Activated B cell treated with CpG ODN at 0.5 μM for 24 hours (primary cell): ENCODE measurements at regions not wholly inside any gene's neighbourhood (a gene's known extent, or its start where the extent isn't known, plus 50 kb on each side); places are given as distances from the start of the nearest gene placed in this dataset.

Experiments used
- ATAC-seq: fragments of 200-7000 bp; cut with Tn5 transposase; one replicate; pipeline ENCODE4 v1.10.0; 2021; ENCODE audit warnings: low read depth, mild to moderate bottlenecking, moderate library complexity
- CTCF ChIA-PET: fragments of 350-600 bp; sonication (Branson Sonifier 250); formaldehyde crosslinking; loops from one replicate; lab custom pipeline; 2021; ENCODE audit warnings: antibody characterized with exemption; lab: Charles Lee
- POLR2A ChIA-PET: fragments of 350-600 bp; sonication (Branson Sonifier 250); formaldehyde crosslinking; loops from one replicate; lab custom pipeline; 2021; ENCODE audit warnings: antibody characterized with exemption; lab: Charles Lee
- DNase-seq: peaks from one replicate; pipeline ENCODE4 v3.0.0; 2022
- H3K27ac Mint-ChIP-seq: one replicate; pipeline ENCODE4 v1.8.0; 2020; ENCODE audit warnings: mixed read lengths
- H3K27me3 Mint-ChIP-seq: one replicate; pipeline ENCODE4 v1.8.0; 2021; ENCODE audit warnings: mixed read lengths
- H3K36me3 Mint-ChIP-seq: one replicate; pipeline ENCODE4 v1.8.0; 2021; ENCODE audit warnings: low read depth, mixed read lengths
- H3K4me1 Mint-ChIP-seq: one replicate; pipeline ENCODE4 v1.8.0; 2021; ENCODE audit warnings: mixed read lengths
- H3K4me3 Mint-ChIP-seq: one replicate; pipeline ENCODE4 v1.8.0; 2020; ENCODE audit warnings: mild to moderate bottlenecking, mixed read lengths
- H3K9me3 Mint-ChIP-seq: one replicate; pipeline ENCODE4 v1.8.0; 2020; ENCODE audit warnings: mixed read lengths
- intact Hi-C: fragments of 100-400 bp; cut with micrococcal nuclease; formaldehyde crosslinking; loops from one replicate; pipeline ENCODE4 v1.15.1; 2024
- TF ChIP-seq, protein P1 (sequence below): fragments of 200-600 bp; IDR thresholded peaks from one replicate; pipeline ENCODE4 v1.8.0; 2022; ENCODE audit warnings: antibody characterized with exemption, mild to moderate bottlenecking

DNA sequence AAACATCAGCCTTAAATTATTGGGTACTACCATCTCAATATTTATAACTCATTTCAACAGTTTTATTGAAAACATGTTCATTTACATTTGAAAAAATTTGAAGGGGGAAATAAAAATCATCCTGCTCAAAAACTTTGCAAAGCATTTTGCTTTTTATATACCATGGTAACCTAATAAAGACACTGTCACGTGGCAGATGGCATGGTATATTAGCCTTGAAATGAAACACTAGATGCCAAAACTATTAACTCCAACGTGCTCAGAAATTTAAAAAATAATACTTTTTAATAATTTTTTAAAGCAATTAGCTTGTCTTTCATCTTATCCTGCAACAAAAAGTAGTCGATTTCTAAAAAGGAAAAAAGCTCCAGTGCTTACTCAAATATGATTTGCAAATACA, 88.6 kb upstream of the NFIB start:
- Mint-ChIP-seq H3K27me3 (peaks cover 3% of the 10 kb centered on the region), H3K9me3 (no peaks in the 10 kb centered on the region), H3K36me3 (no peaks in the 10 kb centered on the region), H3K27ac (no peak overlapping the region), H3K4me3 (no peak overlapping the region), H3K4me1 (no peaks in the 10 kb centered on the region)
- ATAC-seq (no peak), DNase-seq (no peak)
- intact Hi-C loops, result no loop called here
- ChIA-PET POLR2A (no interaction called here), CTCF (interaction anchor here (2.2 kb wide), 1 partner anchor 12 kb away, joined by 5 read pairs; no protein-coding TSS in a partner anchor)
- TF ChIP-seq, protein P1, sequence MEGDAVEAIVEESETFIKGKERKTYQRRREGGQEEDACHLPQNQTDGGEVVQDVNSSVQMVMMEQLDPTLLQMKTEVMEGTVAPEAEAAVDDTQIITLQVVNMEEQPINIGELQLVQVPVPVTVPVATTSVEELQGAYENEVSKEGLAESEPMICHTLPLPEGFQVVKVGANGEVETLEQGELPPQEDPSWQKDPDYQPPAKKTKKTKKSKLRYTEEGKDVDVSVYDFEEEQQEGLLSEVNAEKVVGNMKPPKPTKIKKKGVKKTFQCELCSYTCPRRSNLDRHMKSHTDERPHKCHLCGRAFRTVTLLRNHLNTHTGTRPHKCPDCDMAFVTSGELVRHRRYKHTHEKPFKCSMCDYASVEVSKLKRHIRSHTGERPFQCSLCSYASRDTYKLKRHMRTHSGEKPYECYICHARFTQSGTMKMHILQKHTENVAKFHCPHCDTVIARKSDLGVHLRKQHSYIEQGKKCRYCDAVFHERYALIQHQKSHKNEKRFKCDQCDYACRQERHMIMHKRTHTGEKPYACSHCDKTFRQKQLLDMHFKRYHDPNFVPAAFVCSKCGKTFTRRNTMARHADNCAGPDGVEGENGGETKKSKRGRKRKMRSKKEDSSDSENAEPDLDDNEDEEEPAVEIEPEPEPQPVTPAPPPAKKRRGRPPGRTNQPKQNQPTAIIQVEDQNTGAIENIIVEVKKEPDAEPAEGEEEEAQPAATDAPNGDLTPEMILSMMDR, result no peak

DNA sequence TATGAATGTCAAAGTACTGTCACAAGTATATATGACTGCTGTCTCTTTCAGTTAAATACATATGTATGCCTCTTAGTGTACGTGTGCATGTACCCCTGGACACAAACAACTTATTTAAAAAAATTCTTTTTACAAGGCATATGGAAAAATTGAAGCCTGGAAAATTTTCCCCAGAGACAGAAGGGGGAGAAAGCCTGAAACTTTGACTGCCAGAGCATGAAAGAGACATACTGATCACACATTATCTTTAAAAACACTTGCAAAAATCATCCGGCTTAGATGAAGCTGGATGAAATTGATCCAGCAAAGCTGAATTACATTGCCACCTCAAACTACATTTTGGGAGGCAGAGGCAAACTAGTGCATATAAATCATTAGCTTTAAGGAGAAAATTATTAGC, 88.0 kb upstream of the NFIB start:
- no peak overlapping the region for H3K27ac Mint-ChIP-seq
- DNase-seq, result no peak
- H3K9me3 Mint-ChIP-seq, result no peaks in the 10 kb centered on the region
- peaks cover 3% of the 10 kb centered on the region for H3K27me3 Mint-ChIP-seq
- TF ChIP-seq, protein P1, result no peak
- no peak overlapping the region for H3K4me3 Mint-ChIP-seq
- intact Hi-C loops, result no loop called here
- CTCF ChIA-PET, result no interaction called here
- H3K4me1 Mint-ChIP-seq, result no peaks in the 10 kb centered on the region
- no peak for ATAC-seq
- no peaks in the 10 kb centered on the region for H3K36me3 Mint-ChIP-seq
- POLR2A ChIA-PET, result no interaction called here

DNA sequence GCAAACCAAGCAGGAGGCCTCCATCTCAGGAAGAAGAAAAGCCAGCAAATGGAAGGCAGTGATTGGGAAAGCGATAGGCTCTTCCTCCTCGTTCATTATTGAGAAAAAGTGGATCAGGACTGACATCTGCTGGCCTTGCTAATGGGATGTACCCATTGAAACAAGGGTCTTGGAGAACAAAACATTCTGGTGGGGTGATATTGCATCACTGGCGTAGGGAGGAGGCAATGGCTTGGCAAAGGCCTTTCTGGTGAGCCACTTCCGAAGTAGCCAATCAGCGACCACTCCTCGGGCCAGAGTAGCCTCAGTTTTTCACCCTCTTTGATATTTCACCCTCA, 86.7 kb upstream of the NFIB start:
- intact Hi-C loops, result no loop called here
- ChIA-PET POLR2A (no interaction called here), CTCF (no interaction called here)
- Mint-ChIP-seq H3K9me3 (no peaks in the 10 kb centered on the region), H3K27ac (no peak overlapping the region), H3K4me3 (no peak overlapping the region), H3K27me3 (peaks cover 3% of the 10 kb centered on the region), H3K4me1 (no peaks in the 10 kb centered on the region), H3K36me3 (no peaks in the 10 kb centered on the region)
- TF ChIP-seq, protein P1, result no peak
- ATAC-seq (no peak), DNase-seq (no peak)

DNA sequence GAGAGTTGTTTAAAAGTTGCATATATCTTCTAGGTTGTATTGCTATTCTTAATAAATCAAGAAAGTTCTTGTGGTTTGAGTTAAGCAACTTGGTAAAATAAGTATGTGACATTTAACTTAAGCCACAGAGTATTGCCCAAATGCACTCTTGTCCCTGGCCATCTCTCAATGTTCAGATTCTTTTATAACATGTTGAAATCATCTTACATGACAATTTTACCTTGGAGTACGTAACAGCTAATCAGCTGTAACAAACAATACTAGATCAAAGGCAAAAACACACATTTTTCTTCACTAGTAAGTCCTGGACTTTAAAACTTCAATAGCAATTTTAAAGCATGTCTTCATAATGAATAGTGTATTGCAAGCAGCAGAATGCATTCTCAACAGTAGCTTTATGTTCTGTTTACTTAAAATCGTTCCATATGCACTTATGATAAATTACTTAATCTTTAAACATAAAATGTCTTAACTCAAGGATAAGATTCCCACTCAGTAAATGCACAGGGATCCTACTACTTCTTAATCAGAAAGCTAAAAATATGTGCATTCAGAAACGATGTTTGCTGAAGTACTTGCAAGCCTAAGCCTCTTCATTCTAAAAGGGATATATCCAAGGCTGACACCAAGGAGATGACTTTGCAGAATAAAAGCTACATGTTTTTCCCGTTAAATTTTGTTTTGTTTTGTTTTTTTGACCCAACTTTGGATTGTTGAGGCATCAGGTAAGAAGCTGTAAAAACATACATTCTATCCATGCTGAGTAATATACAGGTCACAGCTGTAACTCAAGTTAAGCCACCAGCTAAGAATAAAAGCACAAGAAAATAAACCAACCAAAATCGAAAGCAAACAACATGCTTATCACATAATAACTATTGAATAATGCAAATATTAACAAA, 86.1 kb upstream of the NFIB start:
- DNase-seq, result no peak
- H3K4me3 Mint-ChIP-seq, result no peak overlapping the region
- no peak for ATAC-seq
- no peaks in the 10 kb centered on the region for H3K36me3 Mint-ChIP-seq
- TF ChIP-seq, protein P1, result no peak
- intact Hi-C loops, result no loop called here
- POLR2A ChIA-PET, result no interaction called here
- H3K4me1 Mint-ChIP-seq, result no peaks in the 10 kb centered on the region
- no peaks in the 10 kb centered on the region for H3K9me3 Mint-ChIP-seq
- CTCF ChIA-PET, result no interaction called here
- H3K27ac Mint-ChIP-seq, result no peak overlapping the region
- H3K27me3 Mint-ChIP-seq, result peaks cover 3% of the 10 kb centered on the region

DNA sequence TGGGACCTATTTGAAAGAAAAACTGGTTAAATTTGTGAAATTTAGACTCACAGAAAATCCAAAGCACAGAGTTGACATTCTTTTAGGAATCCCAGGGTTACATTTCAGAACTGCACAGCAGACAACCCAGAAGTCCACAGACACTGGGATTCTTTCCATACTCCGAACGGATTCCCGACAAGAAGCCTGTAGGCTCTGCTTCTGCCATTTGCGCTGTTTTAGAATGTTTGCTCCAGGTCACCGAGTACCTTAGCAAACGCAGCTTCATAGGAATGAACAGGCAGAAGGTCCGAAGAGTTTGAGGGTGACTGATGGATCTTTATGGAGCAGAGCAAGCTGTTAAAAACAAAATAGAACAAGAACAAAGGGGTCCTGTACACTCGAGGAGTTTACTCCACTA, 84.5 kb upstream of the NFIB start:
- Mint-ChIP-seq H3K9me3 (peaks cover 3% of the 10 kb centered on the region), H3K4me3 (no peak overlapping the region), H3K36me3 (no peaks in the 10 kb centered on the region), H3K27ac (no peak overlapping the region), H3K27me3 (peaks cover 3% of the 10 kb centered on the region), H3K4me1 (no peaks in the 10 kb centered on the region)
- DNase-seq (no peak), ATAC-seq (no peak)
- intact Hi-C loops, result no loop called here
- TF ChIP-seq, protein P1, result no peak
- CTCF ChIA-PET, result no interaction called here
- POLR2A ChIA-PET, result no interaction called here
